Endothelial cell of umbilical vein (primary cell): ENCODE measurements at regions not wholly inside any gene's neighbourhood (a gene's known extent, or its start where the extent isn't known, plus 50 kb on each side); places are given as distances from the start of the nearest gene placed in this dataset.
A peak's percentile ranks its signal among the peaks of the same experiment; 100 is the strongest.

Experiments
- BruUV-seq: library from RNA; stranded (reverse); fragments of 400-500 nt; replicated peaks from 2 replicates; lab custom pipeline; 2021; lab: Mats Ljungman, UMichigan
- CTCF ChIA-PET: fragments of 300-600, 350-600 bp; sonication (Branson Sonifier 250); formaldehyde crosslinking; loops from one replicate; lab custom pipeline; 2021; ENCODE audit warnings: antibody characterized with exemption, inconsistent platforms; lab: Charles Lee
- POLR2A ChIA-PET: fragments of 300-600, 350-600 bp; sonication (Branson Sonifier 250); formaldehyde crosslinking; loops from one replicate; lab custom pipeline; 2021; ENCODE audit warnings: antibody characterized with exemption, inconsistent platforms; lab: Charles Lee
- DNase-seq: peaks from one replicate; pipeline ENCODE4 v3.0.0-alpha.2; 2011; ENCODE audit warnings: low read depth, low spot score
- FAIRE-seq: peaks from 2 replicates; lab custom pipeline; 2011; peaks lifted over from hg19 to GRCh38; lab: Jason Lieb, UNC
- H2AFZ ChIP-seq: 2 replicates; pipeline ENCODE4 v1.6.0; 2012; ENCODE audit warnings: low read depth, low read length, control low read depth, inconsistent platforms
- H3K27ac ChIP-seq: 2 replicates; pipeline ENCODE4 v1.5.1; 2011; ENCODE audit warnings: low read depth, mild to moderate bottlenecking, control low read depth, low read length, moderate library complexity; ENCODE audit not compliant: insufficient read depth
- H3K27me3 ChIP-seq, 2 experiments: 2 replicates each; pipeline versions ENCODE4 v1.6.0 to v1.6.1; 2011; ENCODE audit warnings: low read length in 2 of 2, mixed read lengths in 1 of 2; ENCODE audit not compliant: control insufficient read depth in 2 of 2, insufficient read depth in 2 of 2
- H3K36me3 ChIP-seq, 2 experiments: 2 replicates in 1 of 2; 3 replicates in 1 of 2; pipeline ENCODE4 v1.5.1; 2011; ENCODE audit warnings: low read length in 2 of 2, mild to moderate bottlenecking in 1 of 2, moderate library complexity in 1 of 2; ENCODE audit not compliant: control insufficient read depth in 2 of 2, insufficient read depth in 2 of 2; ENCODE audit errors: extremely low read depth in 1 of 2
- H3K4me1 ChIP-seq: 3 replicates; pipeline ENCODE4 v1.5.1; 2011; ENCODE audit warnings: mild to moderate bottlenecking, low read length; ENCODE audit not compliant: control insufficient read depth, insufficient read depth; ENCODE audit errors: extremely low read depth
- H3K4me2 ChIP-seq: 2 replicates; pipeline ENCODE4 v1.6.1; 2011; ENCODE audit warnings: low read length, control low read depth, mixed read lengths; ENCODE audit not compliant: insufficient read depth
- H3K4me3 ChIP-seq, 3 experiments: fragments of 200-600 bp in 1 of 3; sonication (generic), shearing (Covaris generic) in 1 of 3; replicated peaks in 1 of 3; 2 replicates each; pipeline ENCODE4 v1.5.1; 2011 to 2016; ENCODE audit warnings: control low read depth in 3 of 3, low read length in 3 of 3, mild to moderate bottlenecking in 2 of 3, inconsistent platforms in 1 of 3, low read depth in 1 of 3, moderate library complexity in 1 of 3; ENCODE audit not compliant: insufficient read depth in 1 of 3
- H3K79me2 ChIP-seq: 2 replicates; pipeline ENCODE4 v1.6.0; 2012; ENCODE audit warnings: low read length, inconsistent platforms; ENCODE audit not compliant: control insufficient read depth, insufficient read depth
- H3K9ac ChIP-seq: replicated peaks from 2 replicates; pipeline ENCODE3; 2011; ENCODE audit warnings: low read length, control low read depth; ENCODE audit not compliant: insufficient read depth; ENCODE audit errors: extremely low read depth
- H3K9me1 ChIP-seq: replicated peaks from 3 replicates; pipeline ENCODE4 v1.6.0; 2011; ENCODE audit warnings: mild to moderate bottlenecking, low read length; ENCODE audit not compliant: control insufficient read depth, insufficient read depth; ENCODE audit errors: extremely low read depth
- H3K9me3 ChIP-seq: replicated peaks from 2 replicates; pipeline ENCODE4 v1.5.1; 2012; ENCODE audit warnings: low read length, inconsistent platforms; ENCODE audit not compliant: control insufficient read depth, insufficient read depth
- H4K20me1 ChIP-seq: replicated peaks from 2 replicates; pipeline ENCODE3; 2011; ENCODE audit warnings: mild to moderate bottlenecking, low read length; ENCODE audit not compliant: control insufficient read depth, insufficient read depth; ENCODE audit errors: extremely low read depth
- CTCF ChIP-seq, 2 donors: IDR thresholded peaks; 1 replicate in 1 of 2; 2 replicates in 1 of 2; pipeline ENCODE4 v1.5.1; 2011; ENCODE audit warnings: low read length in 2 of 2, mild to moderate bottlenecking in 2 of 2, moderate library complexity in 2 of 2, control low read depth in 1 of 2, inconsistent platforms in 1 of 2, low read depth in 1 of 2; ENCODE audit not compliant: insufficient read depth in 1 of 2; ENCODE audit errors: extremely low read depth in 1 of 2
- EZH2 ChIP-seq: IDR thresholded peaks from 2 replicates; pipeline ENCODE4 v1.6.1; 2012; ENCODE audit warnings: borderline replicate concordance, low read depth, mild to moderate bottlenecking, moderate library complexity, low read length, inconsistent platforms; ENCODE audit not compliant: severe bottlenecking
- FOS ChIP-seq: IDR thresholded peaks from 2 replicates; pipeline ENCODE4 v1.6.1; 2011; ENCODE audit warnings: mild to moderate bottlenecking, low read length, moderate library complexity, borderline replicate concordance; ENCODE audit not compliant: insufficient read depth
- GATA2 ChIP-seq: IDR thresholded peaks from 2 replicates; pipeline ENCODE4 v1.7.0; 2011; ENCODE audit warnings: low read depth, mild to moderate bottlenecking, moderate library complexity, mixed read lengths, low read length; ENCODE audit not compliant: insufficient read length, insufficient read depth
- JUN ChIP-seq: IDR thresholded peaks from 2 replicates; pipeline ENCODE4 v1.6.1; 2011; ENCODE audit warnings: borderline replicate concordance, low read depth; ENCODE audit not compliant: insufficient read length, insufficient read depth
- MAX ChIP-seq: IDR thresholded peaks from 2 replicates; pipeline ENCODE4 v1.6.1; 2011; ENCODE audit not compliant: insufficient read depth, insufficient read length
- MYC ChIP-seq: IDR thresholded peaks from one replicate; pipeline ENCODE4 v1.6.1; 2011; ENCODE audit warnings: mild to moderate bottlenecking, low read depth, low read length
- POLR2A ChIP-seq: IDR thresholded peaks from 2 replicates; pipeline ENCODE4 v1.6.1; 2012; ENCODE audit warnings: low read depth, mild to moderate bottlenecking, control low read depth, low read length
- POLR2AphosphoS5 ChIP-seq: IDR thresholded peaks from 2 replicates; pipeline ENCODE4 v1.6.1; 2012; ENCODE audit warnings: low read depth, mild to moderate bottlenecking, control low read depth, low read length, moderate library complexity; ENCODE audit not compliant: insufficient read depth
- dilution Hi-C: fragments of 300-500 bp; cut with MboI; formaldehyde crosslinking; loops from one replicate; pipeline ENCODE4 v1.15.0; 2019; ENCODE audit warnings: low sequenced_read_pairs; ENCODE audit not compliant: extremely low pct_ligation_motif_present
- intact Hi-C: fragments of 100-400 bp; cut with micrococcal nuclease; formaldehyde crosslinking; loops from one replicate; pipeline ENCODE4 v1.10.0; 2022

- CTCF ChIA-PET, result interaction anchor here (1.2 kb wide), 1 partner anchor 377 kb away, joined by 4 read pairs; no protein-coding TSS in a partner anchor
Observed at GRCh38 chr12:32030151-32030550, 70.9 kb downstream of the RESF1 start.

GRCh38 chr12:32030676-32031075, 71.5 kb downstream of the RESF1 start:
- H3K4me1 ChIP-seq, result peaks cover 33% of the 10 kb centered on the region
- H3K36me3 ChIP-seq, result no peaks in the 10 kb centered on the region
- H4K20me1 ChIP-seq, result no peaks in the 10 kb centered on the region
- no TSS peak for BruUV-seq
- H3K4me2 ChIP-seq, result peak overlapping the region; percentile 24
- ChIA-PET POLR2A (interaction anchor here (0.5 kb wide), 1 partner anchor 371 kb away, joined by 3 read pairs; no protein-coding TSS in a partner anchor), CTCF (interaction anchor here (0.9 to 1.4 kb wide), 4 partner anchors 9 to 281 kb away, joined by 4 to 6 read pairs (median 5); no protein-coding TSS in a partner anchor)
- no peak for DNase-seq
- dilution Hi-C loops (no loop called here), intact Hi-C loops (loop anchor here (2.0 to 10.0 kb wide), 2 partner anchors 30 to 156 kb away; no protein-coding TSS in a partner anchor)
- no peaks in the 10 kb centered on the region for H3K27me3 ChIP-seq
- no peak overlapping the region for H2AFZ ChIP-seq
- H3K79me2 ChIP-seq, result no peaks in the 10 kb centered on the region
- no peak overlapping the region for H3K27ac ChIP-seq
- H3K9ac ChIP-seq, result peak overlapping the region; percentile 9
- no peak overlapping the region for H3K4me3 ChIP-seq
- no peaks in the 10 kb centered on the region for H3K9me3 ChIP-seq
- no peak for TF ChIP-seq EZH2
- TF ChIP-seq MAX, result no peak
- no peak for TF ChIP-seq JUN
- no peak for TF ChIP-seq MYC
- no peak for TF ChIP-seq FOS
- TF ChIP-seq CTCF (IDR thresholded peaks at IDR 0.05; ENCODE audit: extremely low read depth in 1 of 2, insufficient read depth in 1 of 2, low read depth in 1 of 2, low read length in 2 of 2), result no peak
- no peak for TF ChIP-seq GATA2
- TF ChIP-seq POLR2AphosphoS5, result no peak
- TF ChIP-seq POLR2A, result no peak
- H3K9me1 ChIP-seq, result no peaks in the 10 kb centered on the region
- FAIRE-seq, result no peak

More at GRCh38 chr12:32030151-32030550, 70.9 kb downstream of the RESF1 start:
- no peak overlapping the region for H3K27ac ChIP-seq
- DNase-seq (no peak), FAIRE-seq (no peak)
- H3K4me2 ChIP-seq, result no peak overlapping the region
- no peak overlapping the region for H3K4me3 ChIP-seq
- no peaks in the 10 kb centered on the region for H3K36me3 ChIP-seq
- POLR2A ChIA-PET, result no interaction called here
- H3K9me3 ChIP-seq, result no peaks in the 10 kb centered on the region
- no peaks in the 10 kb centered on the region for H4K20me1 ChIP-seq
- intact Hi-C loops, result loop anchor here (2.0 to 10.0 kb wide), 2 partner anchors 31 to 155 kb away; no protein-coding TSS in a partner anchor
- no TSS peak for BruUV-seq
- dilution Hi-C loops, result no loop called here
- TF ChIP-seq FOS (no peak), EZH2 (no peak), MAX (no peak), POLR2A (no peak), GATA2 (no peak), POLR2AphosphoS5 (no peak), MYC (no peak)
- H3K79me2 ChIP-seq, result no peaks in the 10 kb centered on the region
- peaks cover 0 to 1% of the 10 kb centered on the region in 2 experiments for H3K27me3 ChIP-seq
- H3K9ac ChIP-seq, result no peak overlapping the region
- no peak overlapping the region for H2AFZ ChIP-seq
- no peaks in the 10 kb centered on the region for H3K9me1 ChIP-seq
- H3K4me1 ChIP-seq, result peaks cover 33% of the 10 kb centered on the region
